ENCODE measurements at regions not wholly inside any gene's neighbourhood (a gene's known extent, or its start where the extent isn't known, plus 50 kb on each side); places are given as distances from the start of the nearest gene placed in this dataset.
"Not testable (repeated sequence)": the region's sequence is repeated elsewhere in the genome, so short reads cannot be mapped to it uniquely, and the experiment has no call there.

DNA sequence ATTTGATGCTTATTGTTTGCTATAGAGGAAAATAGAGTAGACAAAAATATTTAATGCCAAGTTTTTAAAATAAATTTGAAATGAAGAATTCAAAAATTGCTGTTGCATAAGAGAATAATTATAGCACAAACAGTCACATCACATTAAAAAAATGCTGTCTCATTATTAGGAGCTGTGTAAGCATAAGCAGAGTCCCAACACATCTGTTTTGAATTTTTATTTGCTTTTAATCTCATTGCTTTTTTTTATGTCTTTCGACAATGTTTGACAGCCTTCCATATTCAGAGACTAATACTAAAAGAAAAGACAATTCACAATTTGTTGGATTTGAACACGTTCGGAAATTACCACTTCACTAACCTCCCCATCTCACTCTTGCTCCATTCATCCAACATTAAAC is 143.5 kb downstream of the TFPI2 start:
- no peak for DNase-seq (ENCODE audit: low spot score)

DNA sequence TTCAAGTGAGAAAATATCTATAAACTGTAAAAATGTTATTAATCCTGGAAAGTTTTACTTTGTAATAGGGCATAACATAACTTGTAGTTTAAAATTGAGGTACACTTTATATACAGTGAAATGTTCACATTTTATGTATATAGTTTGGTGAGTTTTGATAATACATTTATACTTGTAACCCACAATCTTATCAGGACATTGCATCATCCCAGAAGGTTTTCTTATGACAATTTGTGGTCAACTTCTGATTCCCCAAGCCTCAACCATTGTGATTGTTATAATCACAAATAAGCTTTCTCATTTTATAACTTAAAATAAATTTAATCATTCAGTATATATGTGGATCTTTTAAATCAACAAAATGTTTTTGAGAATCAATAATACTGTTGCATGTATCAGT is 151.1 kb downstream of the TFPI2 start:
- DNase-seq (ENCODE audit: low spot score) = no peak

DNA sequence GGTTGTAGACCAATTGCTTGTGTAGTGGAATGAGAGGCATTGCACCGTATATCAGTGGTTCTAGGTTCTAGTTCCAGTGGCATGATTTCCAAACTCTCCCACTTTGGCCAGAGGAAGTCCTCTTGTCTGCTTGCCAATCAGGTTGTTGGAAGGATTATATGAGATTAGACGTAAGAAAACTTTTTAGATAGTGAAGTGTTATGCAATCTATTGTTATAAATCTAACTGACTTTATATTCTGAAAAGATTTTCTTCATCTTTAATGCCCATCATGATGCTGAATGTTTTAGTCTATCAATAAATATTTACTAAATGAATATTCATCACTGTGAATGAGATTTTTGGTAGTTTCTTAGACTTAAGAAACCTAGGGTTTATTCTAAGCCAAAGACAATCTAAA is 152.6 kb downstream of the TFPI2 start:
- DNase-seq (ENCODE audit: low spot score) = no peak

DNA sequence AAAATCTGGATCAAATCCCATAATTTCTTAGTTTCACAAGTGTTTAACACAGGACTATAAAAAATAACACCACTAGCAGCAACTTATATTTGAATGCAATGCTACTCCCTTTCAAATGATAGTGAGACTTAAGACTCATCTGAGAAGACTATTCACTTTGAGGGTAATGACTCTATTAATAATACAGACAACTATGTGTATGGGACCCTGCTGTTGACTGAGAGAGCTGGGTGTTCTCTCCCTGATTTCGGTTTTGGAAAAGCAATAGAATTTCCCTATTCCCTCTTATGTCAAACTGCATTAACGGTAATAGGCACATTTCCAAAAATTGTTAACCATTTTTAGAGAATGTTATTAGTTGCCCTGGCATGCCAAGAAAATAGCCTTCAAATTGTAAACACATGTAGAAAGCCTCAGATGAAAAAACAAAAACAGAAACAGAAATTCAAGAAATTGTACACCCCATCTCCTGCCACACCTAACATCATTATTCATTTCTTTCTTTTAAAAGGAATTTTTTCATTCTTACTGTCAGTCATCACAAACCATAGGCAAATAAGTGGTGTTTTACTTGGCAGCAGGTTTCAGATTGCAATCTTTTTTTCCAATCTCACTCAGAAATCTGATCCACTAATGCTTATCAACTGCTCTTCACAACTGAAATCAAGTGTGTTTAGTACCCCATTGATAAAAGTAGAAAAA is 153.7 kb downstream of the TFPI2 start:
- DNase-seq (ENCODE audit: low spot score) = no peak

DNA sequence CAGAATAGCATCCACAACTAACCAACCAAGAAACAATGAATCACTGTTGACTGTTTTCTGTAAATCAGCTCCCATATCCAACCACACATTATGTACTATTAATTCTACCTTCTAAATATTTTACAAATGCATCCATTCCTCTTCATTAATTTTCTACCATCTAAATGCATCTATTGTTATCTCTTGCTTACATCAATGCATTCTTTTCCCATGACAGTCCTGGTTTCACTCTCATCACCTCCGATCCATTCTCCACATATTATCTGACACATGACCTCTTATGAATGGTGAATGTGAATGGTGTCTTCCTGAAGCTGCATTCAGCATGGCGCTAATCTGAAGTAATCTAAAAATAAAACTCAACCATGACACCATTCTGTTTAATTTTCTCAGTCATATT is 153.8 kb upstream of the CALCR start:
- DNase-seq (ENCODE audit: low spot score) = no peak

DNA sequence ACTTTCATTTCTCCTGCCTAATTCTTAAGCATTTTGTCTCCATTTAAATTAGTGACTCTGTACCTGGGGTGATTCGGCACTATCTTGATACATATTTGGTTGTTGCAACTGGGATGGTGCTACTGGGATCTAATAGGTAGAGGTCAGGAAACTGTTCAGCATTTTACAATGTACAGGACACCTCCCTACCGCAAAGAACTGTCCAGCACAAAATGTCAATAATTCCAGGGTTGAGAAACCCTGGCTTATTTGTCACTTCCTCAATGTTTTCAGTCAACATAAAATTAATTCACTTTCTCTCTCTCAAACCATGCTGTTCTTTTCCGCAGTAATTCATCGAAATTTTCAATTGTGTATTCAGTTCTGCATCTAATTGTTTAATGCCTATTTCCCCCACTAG is 151.4 kb upstream of the CALCR start:
- DNase-seq (ENCODE audit: low spot score) = no peak

DNA sequence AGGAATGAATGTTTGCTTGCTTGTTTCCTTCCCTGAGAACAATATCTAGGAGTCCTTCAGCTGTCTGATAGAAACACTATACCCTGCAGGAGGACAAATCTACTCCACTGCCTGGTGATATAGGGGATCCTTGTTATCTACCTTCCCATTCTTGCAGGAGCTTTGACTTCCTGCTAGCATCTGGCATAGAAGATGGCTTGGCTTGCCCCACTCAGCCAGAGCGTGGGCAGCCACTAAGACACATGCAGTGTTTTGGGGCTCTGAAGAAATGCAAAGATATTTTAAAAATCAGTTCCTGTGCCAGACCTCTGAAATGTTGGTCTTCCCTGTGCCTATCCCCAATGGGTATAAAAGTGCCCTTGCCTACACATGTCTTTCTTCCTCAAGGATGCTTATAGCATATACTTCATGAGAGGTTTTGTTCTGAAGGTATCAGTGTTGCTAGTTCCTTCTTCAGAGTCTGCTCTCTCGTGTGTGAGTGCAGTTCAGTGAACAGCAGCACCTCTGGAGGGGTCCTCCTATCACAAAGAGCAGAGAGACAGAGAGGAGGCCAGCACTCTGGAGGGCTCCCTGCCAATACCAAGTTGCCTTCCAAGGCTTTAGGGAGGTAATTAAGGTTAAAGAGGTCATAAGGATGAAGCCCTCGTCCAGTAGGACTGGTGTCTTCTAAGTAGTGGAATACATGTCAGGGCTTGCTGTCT is 149.1 kb upstream of the CALCR start:
- no peak for DNase-seq (ENCODE audit: low spot score)

DNA sequence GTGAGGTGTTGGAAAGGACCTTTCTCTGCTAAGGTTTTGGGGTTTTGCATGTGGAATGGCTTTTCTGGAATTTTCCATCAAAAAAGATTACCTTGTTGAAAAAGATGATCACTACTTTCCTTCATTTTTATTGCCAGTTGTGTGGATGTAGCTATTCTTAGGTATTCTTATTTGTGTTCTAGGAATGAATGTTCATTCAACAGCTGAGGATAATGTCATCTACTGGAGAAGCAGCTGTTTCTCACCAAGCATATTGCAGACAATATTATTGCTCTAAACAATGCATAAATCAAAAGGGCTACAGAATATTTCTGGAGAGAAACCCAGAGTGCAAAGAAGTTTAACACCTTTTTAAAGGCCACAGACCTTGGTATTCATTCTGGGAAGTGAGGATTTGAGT is 145.6 kb upstream of the CALCR start:
- DNase-seq (ENCODE audit: low spot score) = no peak

DNA sequence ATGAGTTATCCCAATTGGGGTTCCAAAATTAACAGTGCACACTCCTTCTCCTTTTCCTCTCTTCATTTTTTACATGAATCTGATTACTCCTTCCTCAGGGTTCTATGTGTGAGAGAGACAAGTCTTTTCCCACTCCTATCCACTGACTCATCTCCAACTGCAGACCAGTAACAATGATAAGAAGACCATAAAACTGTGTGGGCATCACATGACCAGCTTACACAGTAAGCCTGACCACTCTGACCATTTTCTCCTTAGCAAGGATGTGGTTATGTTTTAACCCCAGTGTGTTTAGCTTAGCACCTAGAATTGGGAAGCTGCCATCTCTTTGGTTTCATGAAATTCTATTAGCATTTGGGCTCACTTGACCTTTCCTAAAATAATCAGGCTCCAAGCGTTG is 145.0 kb upstream of the CALCR start:
- DNase-seq (ENCODE audit: low spot score) = no peak

DNA sequence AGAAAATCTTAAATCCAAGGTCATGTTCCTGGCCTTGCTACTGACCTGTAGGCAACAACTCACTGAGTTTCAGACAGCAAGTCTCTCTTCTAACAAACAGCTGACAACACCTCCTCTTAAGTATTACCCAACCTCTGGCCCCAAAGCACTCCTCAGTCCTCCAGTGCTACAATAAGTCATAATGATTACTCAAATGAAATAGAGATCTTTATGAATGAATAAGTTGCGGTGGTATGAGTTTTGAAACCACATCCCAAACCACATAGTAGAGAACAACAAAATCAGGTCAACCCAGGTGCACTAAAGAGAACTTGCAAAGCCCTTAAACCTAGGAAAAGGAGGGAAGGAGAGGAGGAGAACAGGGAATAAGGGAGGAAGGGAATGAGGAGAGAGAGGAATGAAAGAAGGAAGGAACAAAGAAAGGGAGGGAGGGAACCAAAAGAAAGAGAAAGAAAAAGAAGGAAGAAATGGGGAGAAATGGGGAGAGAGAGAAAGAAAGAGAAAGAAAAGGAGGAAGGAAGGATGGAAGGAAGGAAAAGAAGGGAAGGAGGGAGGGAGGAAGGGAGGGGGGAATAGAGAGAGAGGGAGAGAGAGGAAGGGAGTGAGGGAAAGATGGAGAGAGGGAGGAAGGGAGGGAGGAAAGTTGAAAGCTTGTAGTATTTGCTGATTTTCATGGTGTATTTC is 142.8 kb upstream of the CALCR start:
- no peak for DNase-seq (ENCODE audit: low spot score)

DNA sequence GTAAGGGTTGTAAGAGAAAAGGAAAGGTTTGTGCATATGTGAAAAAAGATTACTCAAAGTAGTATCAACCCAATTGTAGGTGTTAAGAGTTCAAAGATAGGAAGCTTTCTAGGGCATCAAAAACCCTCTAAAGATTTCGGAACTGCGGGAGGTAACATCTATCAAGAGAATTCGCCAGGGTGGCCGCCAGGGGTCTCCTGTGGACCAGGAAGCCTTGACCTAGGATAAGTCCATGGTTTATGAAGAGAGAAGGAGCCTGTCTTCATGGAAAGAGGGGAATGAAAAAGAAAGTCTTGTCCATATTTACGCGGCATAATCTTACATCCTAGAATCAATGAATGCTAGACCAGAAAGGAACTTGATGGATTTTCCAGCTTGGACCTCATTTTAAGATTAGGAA is 140.7 kb upstream of the CALCR start:
- DNase-seq (ENCODE audit: low spot score) = no peak

DNA sequence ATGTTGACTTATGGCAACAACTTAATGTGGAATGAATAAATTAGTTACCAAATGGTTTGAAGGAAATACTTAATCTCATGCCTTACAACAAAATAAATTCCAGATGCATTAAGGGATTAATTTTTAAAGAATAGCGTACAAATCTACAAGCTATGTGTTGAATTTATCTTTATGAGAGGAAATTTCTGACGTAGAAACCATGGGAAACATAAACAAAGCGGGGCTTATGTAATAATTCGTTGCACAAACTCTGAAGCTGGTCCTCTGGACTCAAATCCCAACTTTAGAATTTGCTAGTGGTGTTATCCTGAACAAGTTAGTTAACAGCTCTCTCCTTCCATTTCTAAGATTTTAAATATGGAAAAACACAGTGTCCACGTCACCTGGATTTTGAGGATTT is 137.4 kb upstream of the CALCR start:
- no peak for DNase-seq (ENCODE audit: low spot score)

DNA sequence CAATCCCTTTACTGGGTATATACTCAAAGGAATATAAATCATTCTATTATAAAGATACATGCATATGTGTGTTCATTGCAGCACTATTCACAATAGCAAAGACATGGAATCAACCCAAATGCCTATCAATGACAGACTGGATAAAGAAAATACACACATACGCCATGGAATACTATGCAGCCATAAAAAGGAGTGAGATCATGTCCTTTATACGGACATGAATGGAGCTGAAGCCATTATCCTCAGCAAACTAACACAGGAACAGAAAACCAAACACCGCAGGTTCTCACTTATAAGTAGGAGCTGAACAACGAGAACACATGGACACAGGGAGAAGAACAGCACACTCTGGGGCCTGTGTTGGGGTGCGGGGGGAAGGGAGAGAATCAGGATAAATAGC is 133.7 kb upstream of the CALCR start:
- DNase-seq (ENCODE audit: low spot score) = not testable (repeated sequence)

DNA sequence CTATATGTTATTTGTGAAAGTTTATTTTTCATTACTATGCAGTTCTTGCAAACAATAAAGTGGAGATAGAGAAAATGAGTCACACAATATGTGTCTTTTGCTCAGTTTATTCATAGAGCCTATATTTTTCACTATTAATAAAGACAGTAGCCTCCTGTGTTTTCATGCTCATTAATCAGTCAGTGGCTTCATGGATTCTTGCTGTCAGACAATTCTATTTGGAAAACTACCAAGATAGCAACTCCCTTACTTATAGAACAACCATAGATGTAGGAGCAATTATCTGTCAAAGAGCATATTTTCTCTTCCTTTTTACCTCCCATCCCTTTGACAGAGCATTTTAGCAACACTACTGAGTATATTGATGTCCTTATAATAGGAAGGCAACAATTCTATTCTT is 132.7 kb upstream of the CALCR start:
- no peak for DNase-seq (ENCODE audit: low spot score)

DNA sequence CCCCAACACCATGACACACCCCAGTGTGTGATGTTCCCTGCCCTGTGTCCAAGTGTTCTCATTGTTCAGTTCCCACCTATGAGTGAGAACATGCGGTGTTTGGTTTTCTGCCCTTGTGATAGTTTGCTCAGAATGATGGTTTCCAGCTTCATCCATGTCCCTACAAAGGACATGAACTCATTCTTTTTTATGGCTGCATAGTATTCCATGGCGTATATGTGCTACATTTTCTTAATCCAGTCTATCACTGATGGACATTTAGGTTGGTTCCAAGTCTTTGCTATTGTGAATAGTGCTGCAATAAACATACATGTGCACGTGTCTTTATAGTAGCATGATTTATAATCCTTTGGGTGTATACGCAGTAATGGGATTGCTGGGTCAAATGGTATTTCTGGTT is 131.6 kb upstream of the CALCR start:
- not testable (repeated sequence) for DNase-seq (ENCODE audit: low spot score)

DNA sequence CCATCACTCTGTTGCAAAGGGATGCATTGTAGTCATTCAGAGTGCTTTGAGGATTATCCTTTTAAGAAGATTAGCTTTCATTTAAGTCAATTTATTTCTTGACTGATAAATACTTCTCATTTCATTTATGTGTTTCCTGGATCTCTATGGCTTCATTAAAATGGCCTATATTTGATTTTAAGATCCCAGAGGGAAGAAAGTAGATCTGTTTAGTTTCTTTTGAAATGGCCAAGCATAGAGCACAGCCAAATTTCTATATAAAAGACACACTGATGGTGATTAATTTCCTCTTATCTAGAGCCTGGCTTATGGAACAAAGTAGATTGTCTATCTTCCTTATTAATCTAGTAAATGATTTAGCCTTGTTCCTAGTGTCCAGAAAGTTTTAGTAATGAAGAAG is 129.7 kb upstream of the CALCR start:
- DNase-seq (ENCODE audit: low spot score) = no peak

DNA sequence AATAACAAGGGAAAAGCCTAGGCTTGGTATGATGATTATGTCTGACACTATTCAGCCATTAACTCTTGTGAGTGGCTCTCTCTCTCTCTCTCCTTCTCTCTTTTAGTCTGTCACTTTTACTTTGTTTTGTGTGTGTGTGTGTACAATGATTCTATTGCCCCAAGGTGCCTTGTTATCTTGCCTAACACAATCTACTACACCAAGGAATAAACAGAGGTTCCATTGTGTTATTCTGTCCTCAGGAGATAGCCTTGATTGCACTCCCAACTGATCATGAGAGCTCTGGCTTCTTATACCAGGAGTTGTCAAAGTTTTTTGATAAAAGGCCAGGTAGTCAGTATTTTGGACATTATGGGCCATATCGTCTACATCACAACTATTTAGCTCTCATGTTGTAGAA is 123.4 kb upstream of the CALCR start:
- DNase-seq (ENCODE audit: low spot score) = no peak

DNA sequence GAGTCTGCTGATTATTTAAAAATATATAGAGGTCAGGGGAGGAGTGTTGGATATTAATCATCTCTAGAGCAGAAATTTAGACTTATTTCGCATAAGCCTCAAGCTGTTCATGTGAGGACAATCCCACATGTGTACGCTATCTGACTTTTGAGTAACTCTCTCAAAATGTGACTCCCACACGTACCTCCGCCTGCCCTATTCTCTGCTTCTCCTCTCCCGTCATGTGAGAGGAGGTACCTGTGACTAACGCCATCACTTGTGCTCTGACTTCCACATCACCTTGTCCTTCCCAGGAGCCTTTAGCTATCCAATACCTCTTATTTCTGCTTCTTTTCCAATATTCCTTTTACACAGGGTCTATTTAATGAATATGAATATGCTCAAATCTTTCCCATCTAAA is 119.3 kb upstream of the CALCR start:
- no peak for DNase-seq (ENCODE audit: low spot score)

DNA sequence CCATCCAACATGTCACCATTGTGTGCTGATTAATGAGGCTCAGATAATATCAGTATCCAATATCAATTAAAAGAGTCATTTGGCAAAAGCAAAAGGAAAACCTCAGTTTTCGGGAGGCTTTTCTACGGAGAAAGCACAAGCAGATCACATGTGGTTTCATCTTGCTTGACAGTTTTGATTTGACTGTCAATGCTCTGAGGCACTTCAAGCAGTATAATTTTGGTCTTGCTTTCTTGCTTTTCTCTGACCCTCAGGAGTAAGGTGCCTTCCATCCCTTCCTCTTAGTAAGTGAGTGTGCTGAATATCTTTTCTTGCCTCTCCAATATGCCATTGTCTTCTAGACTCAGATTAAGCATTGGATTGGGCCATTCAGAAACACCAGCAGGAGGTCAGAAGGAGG is 115.5 kb upstream of the CALCR start:
- no peak for DNase-seq (ENCODE audit: low spot score)

DNA sequence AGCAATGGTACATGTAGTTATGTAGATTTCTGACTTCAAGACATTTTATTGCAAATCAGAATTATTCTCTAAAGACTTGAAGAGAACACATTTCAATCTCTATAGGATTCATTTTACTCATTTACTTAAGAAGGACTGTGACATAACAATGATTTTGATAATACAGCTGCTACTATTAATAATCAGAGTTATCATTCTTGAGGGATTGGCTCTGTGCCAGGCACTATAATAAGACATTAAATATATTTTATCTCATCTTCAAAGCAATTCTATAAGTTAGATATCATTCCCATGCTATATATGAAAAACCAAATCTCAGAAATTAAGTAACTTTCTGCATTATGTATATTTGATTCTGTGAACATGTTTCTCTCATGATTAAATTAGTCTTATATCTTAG is 103.7 kb upstream of the CALCR start:
- DNase-seq (ENCODE audit: low spot score) = no peak

DNA sequence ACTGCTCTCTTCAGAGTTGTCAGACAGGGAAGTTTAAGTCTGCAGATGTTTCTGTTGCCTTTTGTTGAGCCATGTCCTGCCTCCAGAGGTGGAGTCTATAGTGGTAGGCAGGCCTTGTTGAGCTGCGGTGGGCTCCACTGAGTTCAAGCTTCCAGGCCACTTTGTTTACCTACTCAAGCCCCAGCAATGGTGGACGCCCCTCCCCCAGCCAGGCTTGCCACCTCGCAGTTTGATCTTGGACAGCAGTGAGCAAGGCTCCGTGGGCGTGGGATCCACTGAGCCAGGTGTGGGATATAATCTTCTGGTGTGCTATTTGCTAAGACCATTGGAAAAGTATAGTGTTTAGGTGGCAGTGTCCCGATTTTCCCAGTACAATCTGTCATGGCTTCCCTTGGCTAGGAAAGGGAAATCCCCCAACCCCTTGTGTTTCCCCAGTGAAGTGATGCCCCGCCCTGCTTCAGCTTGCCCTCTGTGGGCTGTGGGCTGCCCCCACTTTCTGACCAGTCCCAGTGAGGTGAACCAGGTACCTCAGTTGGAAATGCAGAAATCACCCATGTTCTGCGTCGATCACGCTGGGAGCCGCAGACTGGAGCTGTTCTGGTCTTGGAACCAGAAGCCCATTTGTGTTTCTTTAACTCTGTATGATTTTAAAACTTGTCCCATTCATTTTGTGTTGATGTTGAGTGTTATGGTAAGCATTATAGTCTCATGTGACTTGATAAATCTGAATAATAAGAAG is 89.2 kb upstream of the CALCR start:
- DNase-seq (ENCODE audit: low spot score) = no peak

DNA sequence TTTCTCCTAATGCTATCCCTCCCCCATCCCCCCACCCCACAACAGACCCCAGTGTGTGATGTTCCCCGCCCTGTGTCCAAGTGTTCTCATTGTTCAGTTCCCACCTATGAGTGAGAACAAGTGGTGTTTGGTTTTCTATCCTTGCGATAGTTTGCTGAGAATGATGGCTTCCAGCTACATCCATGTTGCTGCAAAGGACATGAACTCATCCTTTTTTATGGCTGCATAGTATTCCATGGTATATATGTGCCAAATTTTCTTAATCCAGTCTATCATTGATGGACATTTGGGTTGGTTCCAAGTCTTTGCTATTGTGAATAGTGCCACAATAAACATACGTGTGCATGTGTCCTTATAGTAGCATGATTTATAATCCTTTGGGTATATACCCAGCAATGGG is 83.6 kb upstream of the CALCR start:
- not testable (repeated sequence) for DNase-seq (ENCODE audit: low spot score)
